ENCODE measurements at regions not wholly inside any gene's neighbourhood (a gene's known extent, or its start where the extent isn't known, plus 50 kb on each side); places are given as distances from the start of the nearest gene placed in this dataset.

DNA sequence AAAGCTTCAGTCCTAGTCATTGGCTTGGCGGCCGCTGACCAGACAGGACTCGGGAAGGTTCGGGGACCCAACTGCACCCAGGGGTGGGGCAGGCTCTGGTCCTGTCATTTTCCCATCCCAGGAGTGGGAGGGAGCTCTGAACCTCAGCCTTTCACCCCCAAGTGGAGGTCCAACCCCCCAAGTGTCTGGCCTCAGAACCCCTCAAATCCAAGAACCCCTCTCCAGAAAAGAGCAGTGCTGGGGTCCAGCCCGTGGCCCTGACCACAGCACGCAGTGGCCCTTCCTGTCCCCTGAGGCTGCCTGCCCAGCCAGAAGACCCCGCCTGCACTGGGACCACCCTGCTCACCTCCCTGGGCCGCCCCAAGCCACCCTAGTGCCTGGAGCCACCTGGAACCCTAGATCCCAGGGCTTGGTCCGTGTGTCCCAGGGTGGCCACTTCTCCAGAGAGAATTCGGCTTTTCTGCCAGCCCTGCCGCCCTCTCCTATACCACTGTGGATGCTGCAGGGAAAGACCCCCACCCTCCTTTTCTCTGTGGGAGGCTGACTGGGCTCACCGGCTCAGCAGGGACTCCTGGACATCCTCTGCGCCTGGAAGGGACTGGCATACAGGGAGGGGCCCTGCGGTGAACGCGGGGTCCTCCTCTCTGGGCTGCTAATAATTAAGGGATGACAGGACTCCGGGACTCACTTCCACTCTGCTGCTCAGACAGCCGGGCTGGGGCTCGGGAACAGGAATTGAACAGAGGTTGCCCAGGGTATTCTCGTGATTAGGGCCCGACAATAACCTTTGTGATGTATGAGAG, 326.9 kb upstream of the SFSWAP start:
- TF ChIP-seq, protein P1, sequence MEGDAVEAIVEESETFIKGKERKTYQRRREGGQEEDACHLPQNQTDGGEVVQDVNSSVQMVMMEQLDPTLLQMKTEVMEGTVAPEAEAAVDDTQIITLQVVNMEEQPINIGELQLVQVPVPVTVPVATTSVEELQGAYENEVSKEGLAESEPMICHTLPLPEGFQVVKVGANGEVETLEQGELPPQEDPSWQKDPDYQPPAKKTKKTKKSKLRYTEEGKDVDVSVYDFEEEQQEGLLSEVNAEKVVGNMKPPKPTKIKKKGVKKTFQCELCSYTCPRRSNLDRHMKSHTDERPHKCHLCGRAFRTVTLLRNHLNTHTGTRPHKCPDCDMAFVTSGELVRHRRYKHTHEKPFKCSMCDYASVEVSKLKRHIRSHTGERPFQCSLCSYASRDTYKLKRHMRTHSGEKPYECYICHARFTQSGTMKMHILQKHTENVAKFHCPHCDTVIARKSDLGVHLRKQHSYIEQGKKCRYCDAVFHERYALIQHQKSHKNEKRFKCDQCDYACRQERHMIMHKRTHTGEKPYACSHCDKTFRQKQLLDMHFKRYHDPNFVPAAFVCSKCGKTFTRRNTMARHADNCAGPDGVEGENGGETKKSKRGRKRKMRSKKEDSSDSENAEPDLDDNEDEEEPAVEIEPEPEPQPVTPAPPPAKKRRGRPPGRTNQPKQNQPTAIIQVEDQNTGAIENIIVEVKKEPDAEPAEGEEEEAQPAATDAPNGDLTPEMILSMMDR (IDR thresholded peaks at IDR 0.05; ENCODE audit: extremely low read depth, low read depth, low read length), result no peak
- no peak for DNase-seq (ENCODE audit: insufficient read length, low spot score, missing footprints)
- no peaks in the 10 kb centered on the region for H3K9me3 ChIP-seq (ENCODE audit: low read depth, low read length)
- H3K4me3 ChIP-seq (ENCODE audit: insufficient read depth, low read length), result no peak overlapping the region
- H3K27me3 ChIP-seq (ENCODE audit: insufficient read depth, low read length), result no peaks in the 10 kb centered on the region
- H3K4me1 ChIP-seq (ENCODE audit: insufficient read depth, low read length), result no peaks in the 10 kb centered on the region
- H3K27ac ChIP-seq (ENCODE audit: low read depth, low read length), result no peak overlapping the region
- no peaks in the 10 kb centered on the region for H3K79me2 ChIP-seq (ENCODE audit: insufficient read depth, low read length)
- no peaks in the 10 kb centered on the region for H4K20me1 ChIP-seq (ENCODE audit: insufficient read depth, low read length)
- H2AFZ ChIP-seq (ENCODE audit: low read length), result no peak overlapping the region
- no peaks in the 10 kb centered on the region for H3K36me3 ChIP-seq (ENCODE audit: insufficient read depth, low read length)
- no peak overlapping the region for H3K4me2 ChIP-seq (ENCODE audit: insufficient read depth, low read length)

DNA sequence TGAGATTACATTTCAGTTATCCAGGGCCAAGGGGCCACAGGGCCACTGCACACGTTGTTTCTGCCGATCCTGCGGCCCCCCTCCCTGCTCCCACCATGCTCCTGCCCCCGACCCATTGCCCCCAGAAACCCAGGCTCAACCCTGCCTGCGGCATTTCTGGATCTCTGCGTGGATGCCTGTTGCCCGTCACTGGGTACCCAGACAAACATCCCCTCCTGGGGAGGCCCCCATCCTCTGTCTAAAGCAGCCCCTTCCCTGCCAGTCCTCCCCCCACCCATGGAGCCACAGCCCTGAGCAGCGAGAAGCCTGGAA, 326.4 kb upstream of the SFSWAP start:
- Histone ChIP-seq H3K4me1 (ENCODE audit: insufficient read depth, low read length) (no peaks in the 10 kb centered on the region), H2AFZ (ENCODE audit: low read length) (no peak overlapping the region), H3K4me2 (ENCODE audit: insufficient read depth, low read length) (no peak overlapping the region), H3K36me3 (ENCODE audit: insufficient read depth, low read length) (no peaks in the 10 kb centered on the region), H4K20me1 (ENCODE audit: insufficient read depth, low read length) (no peaks in the 10 kb centered on the region), H3K27me3 (ENCODE audit: insufficient read depth, low read length) (no peaks in the 10 kb centered on the region), H3K9me3 (ENCODE audit: low read depth, low read length) (no peaks in the 10 kb centered on the region), H3K27ac (ENCODE audit: low read depth, low read length) (no peak overlapping the region), H3K79me2 (ENCODE audit: insufficient read depth, low read length) (no peaks in the 10 kb centered on the region), H3K4me3 (ENCODE audit: insufficient read depth, low read length) (no peak overlapping the region)
- TF ChIP-seq, protein P1 (IDR thresholded peaks at IDR 0.05; ENCODE audit: extremely low read depth, low read depth, low read length), result no peak
- DNase-seq (ENCODE audit: insufficient read length, low spot score, missing footprints), result no peak

DNA sequence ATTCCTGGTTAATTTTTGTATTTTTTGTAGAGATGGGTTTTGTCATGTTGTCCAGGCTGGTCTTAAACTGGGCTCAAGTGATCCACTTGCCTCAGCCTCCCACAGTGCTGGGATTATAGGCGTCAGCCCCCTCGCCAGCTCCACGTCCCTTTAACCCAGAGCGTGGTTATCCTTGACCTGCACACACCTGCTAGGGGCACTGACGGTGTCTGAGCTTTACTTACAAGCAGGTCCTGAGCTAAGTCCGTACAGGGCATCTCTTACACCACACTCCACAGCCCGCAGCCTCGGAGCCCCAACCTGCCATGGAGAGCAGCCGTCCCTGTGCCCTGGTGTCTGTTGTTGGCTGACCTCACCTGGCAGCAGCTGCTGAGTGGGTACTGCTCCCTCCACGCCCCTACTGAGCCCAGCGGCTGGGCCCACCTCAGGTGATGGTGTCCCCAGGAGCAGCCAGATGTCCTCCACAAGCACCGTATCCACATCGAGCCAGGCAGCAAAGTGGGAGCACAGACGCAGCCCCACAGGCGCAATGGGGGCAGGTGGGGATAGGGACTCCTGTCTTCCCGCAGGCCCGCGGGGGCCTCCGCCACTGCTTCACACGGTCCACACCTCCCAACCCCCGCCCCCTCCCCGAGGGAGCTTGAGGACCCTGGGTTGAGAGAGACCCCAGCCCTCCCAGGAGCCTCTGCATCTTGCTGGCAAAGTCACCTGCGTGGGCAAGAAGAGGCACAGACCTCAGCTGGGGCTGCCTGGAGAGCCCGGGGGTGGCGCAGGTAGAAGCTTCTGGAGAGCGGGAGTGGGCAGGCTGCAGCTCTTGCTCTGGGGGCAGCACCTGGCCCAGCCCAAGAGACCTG, 325.4 kb upstream of the SFSWAP start:
- Histone ChIP-seq H3K4me2 (ENCODE audit: insufficient read depth, low read length) (no peak overlapping the region), H3K27ac (ENCODE audit: low read depth, low read length) (no peak overlapping the region), H3K27me3 (ENCODE audit: insufficient read depth, low read length) (no peaks in the 10 kb centered on the region), H3K4me1 (ENCODE audit: insufficient read depth, low read length) (no peaks in the 10 kb centered on the region), H2AFZ (ENCODE audit: low read length) (no peak overlapping the region), H3K9me3 (ENCODE audit: low read depth, low read length) (no peaks in the 10 kb centered on the region), H3K4me3 (ENCODE audit: insufficient read depth, low read length) (no peak overlapping the region), H3K36me3 (ENCODE audit: insufficient read depth, low read length) (no peaks in the 10 kb centered on the region), H4K20me1 (ENCODE audit: insufficient read depth, low read length) (no peaks in the 10 kb centered on the region), H3K79me2 (ENCODE audit: insufficient read depth, low read length) (no peaks in the 10 kb centered on the region)
- peak; percentile 71 for DNase-seq (ENCODE audit: insufficient read length, low spot score, missing footprints)
- TF ChIP-seq, protein P1 (IDR thresholded peaks at IDR 0.05; ENCODE audit: extremely low read depth, low read depth, low read length), result no peak

DNA sequence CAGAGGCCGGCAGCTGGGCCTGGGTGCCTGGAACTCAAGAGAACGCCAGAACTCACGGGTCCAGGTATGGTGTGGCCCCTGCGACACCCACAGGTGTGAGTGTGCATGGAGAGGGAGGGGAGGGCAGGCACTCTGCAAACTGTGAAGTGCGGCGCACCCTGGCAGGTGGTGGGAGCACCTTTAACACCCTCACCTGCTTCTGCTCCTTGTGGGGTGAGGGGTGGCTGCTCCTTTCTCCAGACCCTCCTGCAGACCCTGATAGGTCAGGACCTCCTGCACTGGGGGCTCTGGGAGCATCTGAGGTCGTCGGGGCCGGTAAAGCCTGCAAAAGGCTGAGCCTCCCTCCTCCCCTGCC, 324.7 kb upstream of the SFSWAP start:
- H3K4me1 ChIP-seq (ENCODE audit: insufficient read depth, low read length), result no peaks in the 10 kb centered on the region
- DNase-seq (ENCODE audit: insufficient read length, low spot score, missing footprints), result peak; percentile 43
- H3K4me2 ChIP-seq (ENCODE audit: insufficient read depth, low read length), result no peak overlapping the region
- no peaks in the 10 kb centered on the region for H4K20me1 ChIP-seq (ENCODE audit: insufficient read depth, low read length)
- H3K4me3 ChIP-seq (ENCODE audit: insufficient read depth, low read length), result no peak overlapping the region
- no peaks in the 10 kb centered on the region for H3K79me2 ChIP-seq (ENCODE audit: insufficient read depth, low read length)
- H3K27me3 ChIP-seq (ENCODE audit: insufficient read depth, low read length), result no peaks in the 10 kb centered on the region
- no peaks in the 10 kb centered on the region for H3K9me3 ChIP-seq (ENCODE audit: low read depth, low read length)
- no peaks in the 10 kb centered on the region for H3K36me3 ChIP-seq (ENCODE audit: insufficient read depth, low read length)
- no peak overlapping the region for H2AFZ ChIP-seq (ENCODE audit: low read length)
- TF ChIP-seq, protein P1 (IDR thresholded peaks at IDR 0.05; ENCODE audit: extremely low read depth, low read depth, low read length), result no peak
- no peak overlapping the region for H3K27ac ChIP-seq (ENCODE audit: low read depth, low read length)

All from osteoblast (primary cell).